ENCODE measurements at regions not wholly inside any gene's neighbourhood (a gene's known extent, or its start where the extent isn't known, plus 50 kb on each side); places are given as distances from the start of the nearest gene placed in this dataset.

DNA sequence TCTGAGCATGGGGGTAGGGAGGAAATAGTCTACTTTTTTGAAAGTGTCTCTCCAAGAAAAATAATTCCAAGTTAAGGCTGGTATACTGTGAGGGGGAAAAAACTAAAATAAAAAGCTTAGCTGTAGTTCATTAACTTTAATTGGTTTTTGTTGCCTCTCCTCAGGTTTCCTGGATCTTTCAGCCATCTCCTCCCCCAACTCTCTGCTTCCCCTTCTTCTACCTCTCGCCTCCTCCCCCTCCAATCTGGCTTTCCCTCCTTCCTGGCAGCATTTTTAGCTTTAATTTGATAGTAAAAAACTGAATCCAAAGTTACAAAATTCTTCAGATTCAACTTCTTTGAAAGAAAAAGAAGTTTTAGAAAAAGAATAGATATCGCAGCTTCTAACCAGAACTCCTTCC, 462.6 kb downstream of the CETN3 start:
- no peak overlapping the region for H2AK9ac ChIP-seq (replicated peaks; ENCODE audit: low read depth, low read length, poor library complexity)
- no peak overlapping the region for H2BK15ac ChIP-seq (ENCODE audit: low read depth, low read length)
- no peak overlapping the region for H3K56ac ChIP-seq (ENCODE audit: extremely low read depth, insufficient read depth, low read length)
- no peak overlapping the region for H3K14ac ChIP-seq (replicated peaks; ENCODE audit: low read depth, low read length)
- no peak for DNase-seq
- H3K23ac ChIP-seq (ENCODE audit: low read depth, low read length): no peak overlapping the region
- ChIA-PET CTCF (no interaction called here), POLR2A (ENCODE audit: unreplicated experiment) (no interaction called here)
- H2BK120ac ChIP-seq (ENCODE audit: low read depth, low read length): no peak overlapping the region
- no peak overlapping the region for H4K91ac ChIP-seq (ENCODE audit: insufficient read depth, low read depth, low read length)
- intact Hi-C loops (cut with micrococcal nuclease): no loop called here
- TF ChIP-seq MXI1 (IDR thresholded peaks at IDR 0.05; ENCODE audit: borderline replicate concordance, low read depth, low read length): no peak
- no peak for TF ChIP-seq MAZ (IDR thresholded peaks at IDR 0.05; ENCODE audit: borderline replicate concordance, low read depth, low read length)
- no peak for TF ChIP-seq USF2 (IDR thresholded peaks at IDR 0.05; ENCODE audit: low read depth, low read length)
- no peak for TF ChIP-seq CTCF (conservative IDR thresholded peaks at IDR 0.05; ENCODE audit: low read depth, low read length)
- no peak for TF ChIP-seq SMC3 (IDR thresholded peaks at IDR 0.05; ENCODE audit: low read depth, low read length)
- no peak for TF ChIP-seq CHD1 (IDR thresholded peaks at IDR 0.05; ENCODE audit: low read depth, low read length)
- no peak for TF ChIP-seq BHLHE40 (IDR thresholded peaks at IDR 0.05; ENCODE audit: low read depth, low read length)
- TF ChIP-seq RAD21 (IDR thresholded peaks at IDR 0.05; ENCODE audit: low read length): no peak
- no peak for TF ChIP-seq CEBPB (IDR thresholded peaks at IDR 0.05; ENCODE audit: low read depth, low read length)
- TF ChIP-seq MAFK (IDR thresholded peaks at IDR 0.05; ENCODE audit: low read depth, low read length): no peak
- H2BK5ac ChIP-seq (ENCODE audit: low read depth, low read length, poor library complexity, severe bottlenecking): no peak overlapping the region
- H2BK20ac ChIP-seq (ENCODE audit: low read depth, low read length): no peak overlapping the region
- no peak overlapping the region for H4K5ac ChIP-seq (ENCODE audit: low read depth, low read length)
- no peak overlapping the region for H3K9ac ChIP-seq (ENCODE audit: low read depth, low read length)
- H3K27ac ChIP-seq (ENCODE audit: insufficient read depth, low read length): no peak overlapping the region
- H2AK5ac ChIP-seq (ENCODE audit: low read depth, low read length): no peak overlapping the region
- no peak overlapping the region for H3K4ac ChIP-seq (ENCODE audit: low read depth, low read length)
- H4K20me1 ChIP-seq (ENCODE audit: insufficient read depth, low read length): no peaks in the 10 kb centered on the region
- in situ Hi-C loops (cut with MboI; ENCODE audit: low sequenced_read_pairs): no loop called here
- dilution Hi-C loops (cut with HindIII; ENCODE audit: low sequenced_read_pairs, unreplicated experiment): no loop called here
- H3K79me1 ChIP-seq (ENCODE audit: low read depth in 1 of 2, low read length in 2 of 2): no peaks in the 10 kb centered on the region
- no peak for ATAC-seq (ENCODE audit: low read depth)
- no TSS peak for BruUV-seq (replicated peaks)
- no peak overlapping the region for H3K4me3 ChIP-seq (ENCODE audit: insufficient read depth, low read depth, low read length)
- no peaks in the 10 kb centered on the region for H3K36me3 ChIP-seq (ENCODE audit: control insufficient read depth, insufficient read depth, low read length)
- no peak overlapping the region for H2AFZ ChIP-seq (replicated peaks; ENCODE audit: low read length, poor library complexity)
- H3K18ac ChIP-seq (ENCODE audit: low read depth, low read length): no peak overlapping the region
- WGBS, 2 experiments (ENCODE audit: extremely low coverage in 2 of 2, insufficient read length in 1 of 2): no CpG with 5 or more reads among the region's 2 CpGs
- H4K8ac ChIP-seq (ENCODE audit: low read depth in 2 of 2, low read length in 2 of 2): no peak overlapping the region
- no peaks in the 10 kb centered on the region for H3K27me3 ChIP-seq (ENCODE audit: control insufficient read depth, insufficient read depth, low read length)
- H3K9me1 ChIP-seq (ENCODE audit: insufficient read depth, low read length): no peaks in the 10 kb centered on the region
- H3K9me3 ChIP-seq (ENCODE audit: control insufficient read depth, insufficient read depth, low read length): no peaks in the 10 kb centered on the region
- H3K4me2 ChIP-seq (ENCODE audit: low read depth, low read length): no peak overlapping the region
- no peaks in the 10 kb centered on the region for H3K4me1 ChIP-seq (ENCODE audit: control insufficient read depth, insufficient read depth, low read length)
